Pons (tissue), 1 donor: ENCODE measurements at regions not wholly inside any gene's neighbourhood (a gene's known extent, or its start where the extent isn't known, plus 50 kb on each side); places are given as distances from the start of the nearest gene placed in this dataset.
"Not testable (repeated sequence)": the region's sequence is repeated elsewhere in the genome, so short reads cannot be mapped to it uniquely, and the experiment has no call there.

ENCODE experiments used
- DNase-seq: peaks from one replicate; pipeline ENCODE4 v3.0.0-alpha.2; 2016; ENCODE audit warnings: low spot score

DNA sequence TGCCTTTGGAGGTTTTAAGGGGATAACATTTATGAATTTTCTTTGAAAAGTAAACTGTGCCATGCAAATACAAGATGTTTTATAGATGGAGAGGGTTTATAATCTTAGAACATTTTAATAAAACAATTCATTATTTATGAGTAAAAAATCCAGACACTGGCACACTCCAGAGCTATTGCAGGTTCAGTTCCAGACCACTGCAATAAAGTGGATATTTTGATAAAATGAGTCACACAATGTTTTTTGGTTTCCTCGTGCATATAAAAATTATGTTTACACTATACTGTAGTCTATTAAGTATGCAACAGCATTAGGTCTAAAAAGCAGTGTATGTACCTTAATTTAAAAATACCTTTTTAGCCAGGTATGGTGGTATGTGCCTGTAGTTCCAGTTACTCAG, 146.2 kb upstream of the ZBED5 start:
- no peak for DNase-seq

DNA sequence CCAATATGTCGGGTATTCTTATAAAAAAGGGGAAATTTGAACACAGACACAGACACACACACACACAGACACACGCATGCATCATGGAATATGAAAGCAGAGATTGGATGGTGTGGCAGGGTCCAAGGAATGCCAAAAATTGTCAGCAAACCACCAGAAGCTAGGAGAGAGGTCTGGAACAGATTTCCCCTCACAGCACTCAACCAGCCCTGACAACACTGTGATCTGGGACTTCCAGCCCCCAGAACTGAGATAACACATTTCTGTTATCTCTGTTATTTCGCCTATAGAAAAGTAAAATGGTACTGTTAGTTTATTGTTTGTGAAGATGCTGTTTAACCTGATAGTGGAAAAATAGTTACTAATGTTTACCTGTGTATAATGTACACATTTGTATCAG, 145.4 kb upstream of the ZBED5 start:
- DNase-seq, result no peak

DNA sequence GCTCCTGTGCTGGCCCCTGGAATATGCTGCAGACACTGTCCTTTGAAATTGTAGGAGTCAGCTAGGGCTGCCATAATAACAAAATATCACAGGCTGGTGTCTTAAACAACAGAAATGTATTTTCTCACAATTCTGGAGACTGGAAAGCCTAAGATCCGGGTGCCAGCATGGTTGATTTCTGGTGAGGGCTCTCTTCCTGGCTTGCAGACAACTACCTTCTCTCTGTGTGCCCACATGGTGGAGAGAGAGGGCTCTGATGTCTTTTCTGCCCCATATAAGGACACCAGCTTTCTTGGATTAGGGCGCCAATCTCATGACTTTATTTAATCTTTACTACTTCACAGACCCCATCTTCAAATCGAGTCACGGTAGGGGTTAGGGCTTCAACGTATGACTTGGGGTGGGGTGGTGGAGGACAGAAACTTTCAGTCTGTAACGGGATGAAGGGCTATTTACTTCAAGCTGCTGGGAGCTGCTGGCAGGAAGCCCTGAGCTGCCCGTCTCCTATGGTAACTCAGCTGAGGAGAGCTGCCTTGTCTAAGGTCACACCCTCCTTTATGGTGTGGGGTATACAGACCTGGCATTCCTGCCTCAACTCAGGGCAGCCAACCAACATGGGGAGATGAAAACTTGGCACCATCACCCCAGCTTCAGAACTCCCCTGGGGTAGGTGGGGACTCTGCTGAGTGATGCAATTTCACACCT, 142.9 kb upstream of the ZBED5 start:
- no peak for DNase-seq

DNA sequence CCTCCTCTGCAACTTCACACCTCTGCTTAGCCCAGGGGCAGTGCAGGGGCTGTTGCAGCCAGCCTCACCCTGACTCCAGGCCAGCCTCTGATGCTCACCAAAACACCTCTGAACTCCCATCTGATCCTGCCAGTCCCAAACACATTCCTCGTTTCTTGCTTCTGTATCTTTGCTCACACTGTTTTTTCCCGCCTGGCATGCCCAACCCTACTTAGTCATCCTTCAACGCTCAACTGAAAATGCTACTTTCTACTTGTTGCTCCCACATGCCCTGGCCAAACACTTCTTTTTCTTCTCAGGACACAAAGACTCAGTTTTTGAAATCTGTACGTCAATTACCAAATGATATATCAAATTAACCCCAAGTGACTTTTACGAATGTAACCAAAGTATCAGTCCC, 140.8 kb upstream of the ZBED5 start:
- no peak for DNase-seq

DNA sequence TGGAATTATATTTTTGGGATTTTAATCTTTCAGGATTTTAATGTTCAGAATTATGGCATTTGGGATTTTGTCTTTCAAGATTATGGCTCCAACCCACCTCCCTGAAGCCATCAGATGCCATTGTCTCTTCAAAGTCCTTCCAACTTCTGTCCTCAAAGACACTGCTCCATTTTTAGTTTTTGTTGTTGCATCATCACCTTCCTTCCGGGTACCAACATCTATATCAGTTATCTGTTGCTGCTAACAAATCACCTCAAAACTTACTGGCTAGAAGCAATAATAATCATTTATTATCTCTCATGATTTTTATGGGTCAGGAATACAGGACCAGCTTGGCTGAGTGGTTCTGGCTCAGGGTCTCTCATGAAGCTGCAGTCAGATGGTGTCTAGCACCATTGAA, 138.8 kb upstream of the ZBED5 start:
- DNase-seq, result no peak

DNA sequence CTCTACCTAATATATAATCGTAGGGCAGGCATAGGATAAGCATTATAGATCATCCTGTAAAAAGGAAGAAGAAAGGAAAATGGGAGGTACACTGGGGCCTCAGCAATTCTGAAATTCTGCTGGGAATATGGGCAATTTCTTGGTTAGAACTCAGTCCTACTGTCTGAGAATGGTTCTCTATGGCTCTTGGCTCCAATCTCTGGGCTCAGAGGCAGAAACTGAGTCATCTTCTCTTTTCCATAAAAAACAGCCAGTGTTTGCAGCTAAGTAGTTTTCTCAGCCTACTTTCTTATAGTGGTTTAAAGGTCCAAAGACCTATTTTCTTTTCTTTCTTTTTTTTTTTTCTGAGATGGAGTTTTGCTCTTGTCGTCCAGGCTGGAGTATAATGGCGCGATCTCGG, 135.8 kb upstream of the ZBED5 start:
- no peak for DNase-seq

DNA sequence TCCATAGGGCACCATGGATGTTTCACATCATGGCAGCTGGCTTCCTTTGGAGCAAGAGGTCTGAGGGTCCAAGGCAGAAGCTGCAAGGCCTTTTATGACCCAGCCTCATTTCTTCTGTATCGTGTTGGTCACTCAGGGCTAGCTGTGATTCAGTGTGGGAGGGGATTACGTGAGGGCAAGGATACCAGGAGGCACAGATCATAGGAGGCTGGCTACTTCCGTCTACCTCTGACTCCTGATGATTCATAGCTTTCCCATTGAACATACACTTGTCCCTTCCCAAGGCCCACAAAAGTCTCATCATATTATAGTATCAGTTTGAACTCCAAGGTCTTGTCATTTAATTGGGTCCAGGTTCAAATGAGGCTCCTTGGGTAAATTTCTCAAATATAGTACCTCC, 135.3 kb upstream of the ZBED5 start:
- DNase-seq, result no peak

DNA sequence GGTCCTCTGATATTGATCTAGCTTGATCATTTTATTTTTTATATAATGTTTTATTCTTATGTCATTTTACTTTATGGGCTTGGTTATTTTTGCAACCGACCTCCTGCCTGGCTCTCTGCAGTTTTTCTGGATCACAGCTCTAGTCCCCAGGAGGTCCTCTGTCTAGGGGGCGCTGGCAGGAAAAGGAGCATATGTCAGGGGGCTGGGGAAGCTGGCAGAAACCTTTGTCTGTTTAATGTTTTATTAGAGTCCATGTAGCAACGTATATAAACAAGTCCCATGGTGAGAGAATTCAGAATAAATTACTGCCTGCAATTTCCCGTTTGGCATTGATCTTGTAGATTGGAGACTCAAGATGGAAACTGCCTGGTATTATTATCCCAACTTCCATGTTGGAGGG, 133.5 kb upstream of the ZBED5 start:
- DNase-seq, result no peak

DNA sequence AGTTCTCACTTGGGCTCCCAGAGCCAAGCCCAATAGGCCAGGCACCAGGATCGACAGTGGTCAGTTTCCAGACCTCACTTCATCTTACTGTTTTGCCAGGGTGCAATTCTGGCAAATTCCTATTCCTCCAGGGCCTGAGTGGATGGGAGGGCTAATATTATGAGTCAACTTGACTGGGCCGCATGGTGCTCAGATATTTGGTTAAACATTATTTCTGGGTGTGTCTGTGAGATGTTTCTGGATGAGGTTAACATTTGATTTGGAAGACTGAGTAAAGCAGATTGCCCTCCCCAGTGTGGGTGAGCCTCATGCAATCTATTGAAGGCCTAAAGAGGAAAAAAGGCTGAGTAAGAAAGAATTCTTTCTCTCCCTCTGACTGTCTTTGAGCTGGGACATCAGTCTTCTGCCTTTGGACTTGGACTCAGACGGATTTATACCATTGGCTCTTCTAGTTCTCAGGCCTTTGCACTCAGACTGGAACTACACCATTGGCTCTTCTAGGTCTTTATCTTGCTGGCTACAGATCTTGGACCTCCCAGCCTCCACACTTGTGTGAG, 132.9 kb upstream of the ZBED5 start:
- no peak for DNase-seq

DNA sequence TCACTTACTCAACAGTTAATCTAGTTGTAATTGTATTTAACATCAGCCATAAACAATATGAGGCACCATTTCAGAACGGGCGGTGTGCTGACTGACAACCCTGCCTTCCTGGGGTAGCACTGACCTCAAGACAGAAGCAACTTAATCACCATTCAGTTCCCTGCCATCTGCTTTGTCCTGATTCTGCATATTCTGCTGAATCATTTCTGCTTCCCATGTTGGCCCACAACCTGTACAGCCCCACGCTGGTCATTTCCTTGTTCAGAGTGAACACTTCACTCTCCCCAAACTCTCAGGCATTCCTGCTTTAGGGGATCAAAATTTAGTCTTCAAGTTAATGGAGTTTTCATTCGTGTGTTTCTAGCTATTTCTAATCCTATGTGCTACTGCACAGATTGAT, 132.3 kb upstream of the ZBED5 start:
- DNase-seq, result no peak

DNA sequence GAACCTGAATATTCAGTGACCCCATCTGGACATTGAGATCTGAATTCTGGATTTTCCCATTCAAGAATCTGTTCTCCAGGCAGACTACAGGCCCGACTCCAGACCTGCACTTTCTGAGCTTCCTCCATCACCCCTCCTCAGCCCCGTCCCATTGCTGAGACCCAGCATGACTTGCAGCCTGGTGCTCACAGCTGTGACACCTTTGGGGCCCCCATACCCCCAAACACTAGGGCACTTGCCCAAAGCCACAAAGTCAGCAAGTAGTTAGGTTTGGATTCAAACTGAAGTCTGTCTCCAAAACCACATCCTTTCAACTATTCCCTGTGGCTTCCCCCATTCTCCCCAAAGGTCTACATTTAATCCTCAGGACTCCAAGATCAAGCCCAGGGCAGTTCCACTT, 128.2 kb upstream of the ZBED5 start:
- no peak for DNase-seq

DNA sequence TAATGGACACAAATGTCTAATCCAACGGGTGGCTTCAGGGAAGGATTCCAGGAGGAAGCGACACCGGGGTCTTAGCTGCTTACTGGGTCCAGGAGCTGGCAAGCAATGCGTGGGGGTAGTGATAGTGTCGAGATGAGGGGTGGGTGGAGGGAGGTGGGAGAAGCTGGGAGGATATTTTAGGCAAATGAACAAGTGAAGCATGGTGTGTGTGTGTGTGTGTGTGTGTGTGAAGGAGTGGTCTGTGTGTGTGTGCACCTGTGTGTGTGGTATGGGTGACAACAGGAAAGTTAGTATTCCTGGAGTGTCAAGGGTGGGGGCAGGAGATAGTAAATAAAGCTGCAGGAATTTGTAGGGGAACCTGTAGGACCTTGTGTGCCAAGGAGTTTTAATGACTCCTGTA, 126.9 kb upstream of the ZBED5 start:
- DNase-seq, result no peak

DNA sequence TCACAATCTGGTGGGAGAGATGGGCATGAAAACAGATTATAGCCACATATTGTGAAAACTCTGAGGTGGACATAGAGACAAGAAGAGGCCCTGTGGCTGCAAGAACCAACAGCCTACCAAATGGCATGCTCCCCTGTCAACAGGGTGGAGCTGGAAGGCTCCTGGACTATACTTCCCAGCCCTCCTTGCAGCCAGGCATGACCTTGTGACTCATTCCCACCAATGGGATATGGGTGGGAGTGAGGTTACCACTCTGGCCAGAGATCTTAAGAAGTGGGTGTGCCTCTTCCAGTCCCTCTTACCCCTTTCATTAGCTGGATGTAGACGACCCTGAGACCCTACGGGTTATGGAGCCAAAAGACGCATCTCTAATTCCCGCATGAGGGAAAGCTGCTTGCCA, 126.4 kb upstream of the ZBED5 start:
- DNase-seq, result no peak

DNA sequence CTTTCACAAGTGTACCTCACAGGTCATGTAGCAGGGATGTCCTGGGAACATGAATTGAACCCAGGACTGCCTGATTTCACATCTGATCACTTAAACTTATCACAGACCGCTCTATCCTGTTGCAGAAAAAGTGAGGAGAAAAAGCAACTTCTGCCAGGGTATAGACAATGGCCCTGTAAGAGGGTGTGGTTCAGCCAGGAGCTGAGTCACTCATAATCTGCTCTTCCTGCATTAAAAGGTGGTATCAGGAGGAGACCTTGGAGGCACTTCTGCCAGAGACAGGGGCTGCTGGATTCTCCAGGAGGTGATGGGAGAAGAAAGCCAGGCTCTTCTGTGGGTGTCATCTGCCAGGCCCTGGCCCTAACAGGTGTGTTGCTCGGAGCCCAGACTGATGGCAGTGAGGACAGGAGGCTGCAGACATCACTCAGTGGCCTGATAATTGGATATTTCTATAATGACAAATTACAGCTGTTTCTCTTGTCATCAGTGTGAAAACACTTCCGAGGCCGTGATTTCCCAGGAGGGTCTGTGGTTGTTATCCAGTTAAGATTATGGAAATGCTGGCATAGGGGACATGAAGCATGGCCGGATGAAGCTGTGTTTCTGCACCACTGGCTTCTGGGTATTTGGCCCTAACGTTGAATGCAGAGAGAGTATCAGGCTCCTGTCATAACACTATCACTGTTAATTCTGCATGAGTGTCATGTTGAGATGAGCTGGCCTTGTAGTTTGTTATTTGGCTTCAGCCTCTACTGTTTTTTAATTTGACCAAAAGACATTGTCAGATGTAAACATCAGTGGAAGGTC, 125.1 kb upstream of the ZBED5 start:
- DNase-seq, result no peak

DNA sequence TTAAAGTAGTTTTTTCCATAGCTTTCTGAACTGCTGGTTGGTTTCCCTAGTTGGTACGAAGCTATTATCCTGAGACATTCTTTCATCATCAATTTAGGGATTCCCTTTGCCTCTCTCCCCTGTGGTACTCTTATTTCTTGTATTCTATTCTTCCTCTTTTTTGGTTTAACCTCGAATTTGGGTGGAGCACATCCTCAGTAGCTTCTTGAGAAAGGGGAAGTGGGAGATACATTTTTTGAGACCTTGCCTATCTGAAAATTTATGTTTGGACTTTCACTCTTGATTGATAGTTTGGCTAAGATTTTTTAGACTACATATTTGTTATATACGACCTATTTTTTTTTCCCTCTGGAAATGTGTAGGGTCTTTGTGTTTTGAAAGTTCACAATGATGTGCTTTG, 121.7 kb upstream of the ZBED5 start:
- no peak for DNase-seq

DNA sequence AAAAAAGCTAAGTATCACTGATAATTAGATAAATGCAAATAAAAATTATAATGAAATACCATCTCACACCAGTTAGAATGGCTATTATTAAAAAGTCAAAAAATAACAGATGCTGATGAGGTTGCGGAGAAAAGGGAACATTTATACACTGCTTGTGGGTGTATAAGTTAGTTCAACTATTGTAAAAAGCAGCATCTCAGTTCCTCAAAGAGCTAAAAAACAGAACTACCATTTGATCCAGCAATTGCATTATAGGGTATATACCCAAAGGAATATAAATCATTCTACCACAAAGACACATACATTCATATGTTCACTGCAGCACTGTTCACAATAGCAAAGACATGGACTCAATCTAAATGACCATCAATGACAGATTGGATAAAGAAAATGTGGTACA, 120.3 kb upstream of the ZBED5 start:
- DNase-seq, result no peak

DNA sequence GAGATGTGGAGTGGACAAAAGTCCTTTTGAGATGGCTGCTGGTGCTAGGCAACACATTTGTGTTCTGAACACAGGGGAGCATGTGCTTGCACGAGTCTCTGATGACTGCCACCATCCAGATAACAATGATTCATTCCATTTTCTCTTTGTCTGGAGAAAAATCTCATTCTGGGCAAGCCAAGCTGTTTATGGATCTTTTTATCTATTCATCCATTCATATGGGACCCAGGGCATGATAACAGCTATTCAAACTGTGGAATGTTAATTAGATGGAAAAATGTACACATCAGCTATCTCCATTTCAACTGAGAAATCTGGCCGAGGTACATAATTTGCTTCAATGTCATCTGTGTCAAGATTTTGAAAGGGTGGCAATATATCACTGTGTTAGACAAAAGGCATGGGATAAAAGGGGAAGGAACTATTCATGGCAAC, 117.5 kb upstream of the ZBED5 start:
- DNase-seq, result no peak

DNA sequence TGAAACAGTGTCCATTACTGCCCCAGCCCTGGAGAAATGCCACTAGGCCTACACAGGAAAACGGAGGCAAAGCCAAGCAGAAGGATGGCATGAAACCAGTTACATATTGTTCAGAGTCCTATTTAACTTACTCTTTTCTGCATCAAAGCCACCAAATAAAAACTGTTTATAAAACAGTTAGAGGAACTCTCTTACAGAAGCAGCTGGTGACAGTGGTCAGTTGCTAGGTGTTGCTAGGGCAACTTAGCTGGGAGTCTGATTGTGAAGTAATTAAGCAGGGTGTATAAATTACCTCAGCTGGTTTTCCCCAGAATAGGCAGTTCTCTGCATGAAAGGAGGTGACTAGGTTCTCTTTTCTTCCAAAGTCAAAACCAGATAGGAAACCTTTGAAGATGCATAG, 115.6 kb upstream of the ZBED5 start:
- DNase-seq, result no peak

DNA sequence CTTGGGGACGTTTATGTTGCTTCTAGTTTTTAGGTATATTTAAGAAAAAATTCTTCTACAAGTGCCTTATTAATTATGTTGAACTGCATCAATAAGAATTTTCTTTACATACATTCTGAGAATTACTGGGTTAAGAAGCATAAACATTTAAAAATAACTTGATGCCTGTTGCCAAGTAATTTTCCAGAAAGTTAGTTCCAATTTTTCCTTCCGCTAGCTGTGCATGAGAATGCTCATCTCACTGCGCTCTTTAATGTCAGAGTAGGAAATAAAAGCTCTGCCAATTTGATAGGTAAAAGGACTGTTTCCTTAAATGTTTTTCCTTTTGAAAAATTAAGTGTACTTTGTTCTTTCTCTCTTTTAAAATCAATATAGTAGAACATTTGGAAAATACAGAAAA, 113.1 kb upstream of the ZBED5 start:
- no peak for DNase-seq

DNA sequence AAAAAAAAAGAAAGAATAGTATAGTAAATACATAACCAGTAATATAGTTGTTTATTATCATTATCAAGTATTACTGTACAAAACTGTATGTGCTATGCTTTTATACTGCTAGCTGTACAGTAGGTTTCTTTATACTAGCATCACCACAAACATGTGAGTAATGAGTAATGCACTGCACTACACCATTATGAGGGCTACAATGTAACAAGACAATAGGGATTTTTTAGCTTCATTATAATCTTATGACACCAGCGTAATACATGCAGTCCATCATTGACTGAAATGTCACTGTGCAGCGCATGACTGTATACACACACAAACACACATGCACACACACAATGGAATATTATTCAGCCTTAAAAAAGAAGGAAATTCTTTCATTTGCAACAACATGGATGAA, 111.5 kb upstream of the ZBED5 start:
- DNase-seq, result no peak

DNA sequence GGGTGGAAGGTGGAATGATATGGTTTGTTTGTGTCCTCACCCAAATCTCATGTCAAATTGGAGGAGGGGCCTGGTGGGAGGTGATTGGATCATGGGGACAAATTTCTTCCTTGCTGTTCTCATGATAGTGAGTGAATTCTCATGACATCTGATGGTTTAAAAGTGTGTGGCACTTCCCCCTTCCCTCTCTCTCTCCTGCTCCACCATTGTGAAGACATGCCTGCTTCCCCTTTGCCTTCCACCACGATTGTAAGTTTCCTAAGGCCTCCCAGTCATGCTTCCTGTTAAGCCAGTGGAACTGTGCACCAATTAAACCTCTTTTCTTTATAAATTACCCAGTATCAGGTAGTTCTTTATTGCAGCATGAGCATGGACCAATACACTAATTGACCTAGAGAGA, 99.0 kb upstream of the ZBED5 start:
- not testable (repeated sequence) for DNase-seq

DNA sequence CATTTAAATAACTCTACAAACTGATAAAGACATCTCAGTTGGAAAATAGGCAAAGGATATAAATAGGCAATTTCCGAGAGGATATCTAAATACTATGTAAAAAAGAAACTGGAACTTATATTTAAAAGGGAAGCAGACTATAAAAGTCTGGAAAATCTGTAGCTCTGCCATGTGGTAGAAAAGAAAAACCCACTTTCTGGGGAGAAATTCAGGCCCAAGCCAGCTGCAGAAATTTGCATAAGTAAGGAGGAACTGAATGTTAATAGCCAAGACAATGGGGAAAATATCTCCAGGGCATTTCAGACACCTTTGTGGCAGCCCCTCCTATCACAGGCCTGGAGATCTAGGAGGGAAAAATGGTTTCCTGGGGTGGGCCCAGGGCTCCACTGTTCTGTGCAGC, 97.8 kb upstream of the ZBED5 start:
- no peak for DNase-seq

DNA sequence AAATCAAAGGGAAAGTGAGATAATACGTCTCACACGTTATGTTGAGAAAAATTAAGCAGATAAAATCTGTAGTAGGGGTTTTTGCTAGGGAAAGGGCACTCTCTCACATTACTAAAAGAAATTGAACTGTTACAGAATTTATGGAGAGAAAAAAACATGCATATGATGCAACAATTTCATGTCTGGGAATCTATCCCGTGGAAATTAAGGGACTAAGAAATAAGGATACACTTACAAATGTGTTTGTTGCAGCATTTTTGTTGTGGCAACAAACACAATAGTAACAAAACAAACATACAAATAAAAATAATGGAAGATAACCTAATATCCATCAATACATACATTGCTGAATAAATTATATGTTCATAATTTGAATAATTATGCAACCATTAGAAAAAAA, 96.3 kb upstream of the ZBED5 start:
- DNase-seq, result no peak

DNA sequence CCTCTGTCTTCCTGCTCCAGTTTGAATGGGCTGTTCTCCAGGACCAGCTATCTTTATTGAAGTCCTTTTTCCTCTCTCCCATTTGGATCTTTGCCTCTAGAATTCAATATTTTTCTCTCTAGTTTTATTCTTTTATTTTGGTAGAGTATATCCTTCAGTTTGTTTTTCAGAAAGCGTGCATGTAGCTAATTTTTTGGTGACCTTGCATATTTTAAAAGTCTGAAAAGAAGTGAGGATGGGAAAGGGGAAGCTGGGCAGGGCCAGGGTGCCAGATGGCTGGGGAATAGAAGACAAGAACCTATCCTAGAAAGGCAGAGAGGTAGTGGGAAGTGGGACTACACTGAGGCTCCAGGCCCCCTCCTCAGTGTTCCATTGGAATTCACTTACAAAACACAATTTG, 95.0 kb upstream of the ZBED5 start:
- no peak for DNase-seq
